KBM-7 (cell line): ENCODE measurements at regions not wholly inside any gene's neighbourhood (a gene's known extent, or its start where the extent isn't known, plus 50 kb on each side); places are given as distances from the start of the nearest gene placed in this dataset.

Source experiments
- DNase-seq: peaks from one replicate; pipeline ENCODE4 v3.0.0-alpha.2; 2015
- in situ Hi-C: fragments of 300-500 bp; cut with MboI; formaldehyde crosslinking; loops from 2 replicates; pipeline ENCODE4 v1.14.3; 2020; ENCODE audit warnings: low sequenced_read_pairs, low pct_unique_long_range_greater_than_20kb, mixed read lengths

DNA sequence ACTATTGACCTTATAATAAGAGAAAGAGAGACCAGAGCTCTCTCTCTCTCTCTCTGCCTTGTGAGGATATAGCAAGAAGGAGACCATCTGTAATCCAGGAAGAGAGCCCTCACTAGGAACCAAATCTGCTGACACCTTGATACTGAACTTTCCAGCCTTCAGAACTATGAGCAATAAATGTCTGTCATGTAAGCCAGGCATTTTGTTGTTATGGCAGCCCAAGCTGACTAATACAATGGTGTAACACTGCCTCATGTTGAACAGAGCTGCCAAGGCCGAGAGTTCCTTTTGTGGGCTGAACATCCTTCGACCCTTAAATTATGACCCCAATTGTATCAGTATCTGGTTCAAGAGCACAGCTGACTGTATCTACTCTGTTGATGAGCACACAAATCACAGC lies 108.0 kb downstream of the LRRC30 start:
- DNase-seq = no peak
- in situ Hi-C loops = no loop called here

DNA sequence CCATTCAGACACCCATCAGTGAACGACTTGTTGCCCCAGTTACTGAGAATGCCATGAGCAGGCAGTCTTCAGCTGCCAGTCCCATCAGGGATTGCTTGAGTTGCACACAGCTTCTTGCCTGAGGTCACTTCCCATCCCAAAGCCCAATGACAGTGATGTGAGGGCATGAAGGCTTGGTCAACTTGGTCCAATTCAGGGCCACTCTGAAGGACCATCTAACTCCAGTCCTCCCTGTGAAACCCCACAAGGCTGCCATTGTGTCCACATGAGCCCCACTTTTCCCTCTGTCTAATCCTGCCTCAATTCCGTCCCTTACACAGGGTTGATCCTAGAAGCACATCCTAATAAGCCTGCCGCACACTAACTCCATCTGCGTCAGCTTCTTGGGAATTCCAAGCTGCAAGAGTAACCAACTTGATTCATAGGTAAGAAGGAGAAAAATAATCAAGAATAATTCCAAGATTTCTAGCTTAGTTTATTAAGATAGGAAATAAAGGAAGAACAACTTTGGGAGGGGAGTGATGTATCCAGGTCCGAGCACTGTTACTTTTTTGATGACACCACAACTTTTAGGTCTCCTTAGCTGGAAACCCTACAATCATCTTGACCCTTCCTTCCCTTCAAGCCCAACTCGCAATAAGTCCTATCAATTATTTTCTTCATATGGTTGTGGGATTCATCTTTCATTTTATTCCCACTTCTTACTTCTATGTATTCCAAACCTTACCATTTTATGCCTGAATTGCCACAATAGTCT lies 110.9 kb downstream of the LRRC30 start:
- DNase-seq = no peak
- in situ Hi-C loops = no loop called here

DNA sequence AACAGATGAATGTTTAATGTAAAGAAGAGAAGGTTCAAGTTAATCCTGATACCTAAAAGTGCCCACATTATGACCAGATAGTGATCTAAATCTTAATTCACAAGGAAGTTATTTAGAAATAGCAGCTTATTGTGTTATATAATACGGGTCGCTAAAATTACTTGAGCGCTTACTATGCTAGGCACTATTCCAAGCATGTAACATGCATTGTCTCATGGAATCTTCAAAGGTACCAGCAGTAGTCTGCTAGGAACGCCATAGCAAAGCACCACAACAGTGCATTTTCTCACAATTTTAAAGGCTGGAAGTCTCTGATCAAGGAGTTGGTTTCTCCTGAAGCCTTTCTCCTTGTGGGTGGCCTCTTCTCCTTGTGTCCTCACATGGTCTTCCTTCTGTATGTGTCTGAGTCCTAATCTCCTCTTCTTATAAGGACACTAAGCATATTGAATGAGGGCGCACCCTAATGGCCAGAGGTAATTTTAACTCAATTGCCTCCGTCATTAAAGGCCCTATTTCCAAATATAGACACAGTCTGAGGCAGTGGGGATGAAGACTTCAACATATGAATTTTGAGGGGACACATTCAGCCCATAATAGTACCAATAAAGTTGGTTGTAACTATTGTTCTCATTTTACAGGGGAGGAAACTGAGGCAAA lies 118.4 kb downstream of the LRRC30 start:
- in situ Hi-C loops = no loop called here
- DNase-seq = no peak

DNA sequence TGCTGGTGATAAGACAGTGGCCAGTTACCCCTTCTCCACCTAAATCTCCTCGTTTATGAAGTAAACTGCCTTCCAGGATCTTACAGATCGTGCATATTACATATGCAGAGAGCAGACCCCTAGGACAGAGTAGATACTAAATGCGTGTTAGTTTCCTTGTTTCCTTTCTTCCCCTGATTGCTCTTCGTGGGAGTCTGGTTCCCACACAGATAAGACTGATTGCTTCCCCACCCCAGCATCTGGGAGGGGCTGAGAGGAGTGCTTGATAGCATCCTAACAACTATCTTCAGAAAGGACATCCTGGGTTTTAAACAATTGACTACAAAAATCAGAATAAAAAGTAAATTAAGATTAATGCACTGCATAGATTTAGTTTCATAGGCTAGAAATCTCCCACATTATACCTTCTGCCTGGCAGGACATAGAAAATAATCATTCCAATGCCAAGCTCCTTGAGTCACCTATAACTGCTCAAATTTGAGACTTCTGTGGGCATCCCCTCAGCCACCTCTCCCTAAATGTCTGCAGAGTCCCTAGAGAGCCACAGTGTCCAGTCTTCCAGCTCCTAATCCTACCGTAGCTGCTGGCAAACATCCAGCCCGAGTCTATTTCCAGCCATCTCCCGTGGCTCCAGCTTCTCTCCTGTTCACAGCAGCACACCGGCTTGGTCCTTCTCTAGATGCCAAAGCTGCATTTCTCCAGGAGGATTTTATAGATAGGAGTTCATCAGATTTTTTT lies 128.3 kb downstream of the LRRC30 start:
- in situ Hi-C loops = no loop called here

DNA sequence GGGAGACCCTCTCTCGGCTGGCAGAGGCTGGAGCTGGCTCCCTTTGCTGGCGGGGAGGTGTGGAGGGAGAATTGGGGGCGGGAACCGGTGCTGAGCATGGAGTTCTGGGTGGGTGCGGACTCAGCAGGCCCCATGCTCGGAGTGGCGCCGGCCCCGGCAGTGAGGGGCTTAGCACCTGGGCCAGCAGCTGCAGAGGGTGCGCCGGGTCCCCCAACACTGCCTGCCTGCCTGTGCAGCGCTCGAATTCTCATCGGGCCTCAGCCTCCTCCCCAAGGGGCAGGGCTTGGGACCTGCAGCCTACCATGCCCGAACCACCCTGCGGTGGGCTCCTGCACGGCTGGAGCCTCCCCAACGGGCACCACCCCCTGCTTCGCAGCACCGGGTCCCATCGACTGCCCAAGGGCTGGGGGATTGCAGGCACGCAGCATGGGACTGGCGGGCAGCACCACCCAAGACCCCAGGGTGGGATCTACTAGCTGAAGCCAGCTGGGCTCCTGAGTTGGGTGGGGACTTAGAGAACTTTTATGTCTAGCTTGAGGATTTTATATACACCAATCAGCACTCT lies 129.8 kb downstream of the LRRC30 start:
- DNase-seq = no peak
- in situ Hi-C loops = no loop called here

More for the DNA sequence above, 128.3 kb downstream of the LRRC30 start:
- DNase-seq = no peak

- in situ Hi-C loops = no loop called here
- DNase-seq = no peak
Observed at GRCh38 chr18:7363338-7363737, 132.4 kb downstream of the LRRC30 start.

DNA sequence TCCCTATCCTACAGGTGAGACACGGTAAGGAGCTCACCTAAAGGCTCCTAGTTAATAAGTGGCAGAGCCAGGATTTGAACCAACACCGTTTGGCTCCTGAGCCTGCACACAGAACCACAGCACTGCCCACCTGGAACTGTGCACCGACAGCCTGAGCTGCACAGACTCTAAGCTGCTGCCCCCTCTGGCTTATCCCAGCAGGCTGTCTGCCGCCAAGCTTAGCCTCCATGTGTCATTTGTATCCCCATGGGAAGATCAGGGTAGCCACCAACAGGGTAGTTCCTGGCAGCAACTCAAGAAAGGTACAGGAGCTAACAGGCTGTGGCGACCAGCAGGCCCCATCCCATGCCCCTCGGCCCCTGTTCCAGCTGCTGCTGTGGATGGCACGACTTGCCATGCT lies 135.7 kb downstream of the LRRC30 start:
- DNase-seq = no peak
- in situ Hi-C loops = no loop called here

- no peak for DNase-seq
- in situ Hi-C loops = no loop called here
Observed at GRCh38 chr18:7367336-7367735, 136.4 kb downstream of the LRRC30 start.

- in situ Hi-C loops = no loop called here
- DNase-seq = no peak
Observed at GRCh38 chr18:7369006-7369405, 138.1 kb downstream of the LRRC30 start.

- DNase-seq = no peak
- in situ Hi-C loops = no loop called here
Observed at GRCh38 chr18:7370375-7370774, 139.5 kb downstream of the LRRC30 start.

GRCh38 chr18:7370802-7371201 lies 139.9 kb downstream of the LRRC30 start:
- in situ Hi-C loops = no loop called here
- DNase-seq = peak; percentile 8

DNA sequence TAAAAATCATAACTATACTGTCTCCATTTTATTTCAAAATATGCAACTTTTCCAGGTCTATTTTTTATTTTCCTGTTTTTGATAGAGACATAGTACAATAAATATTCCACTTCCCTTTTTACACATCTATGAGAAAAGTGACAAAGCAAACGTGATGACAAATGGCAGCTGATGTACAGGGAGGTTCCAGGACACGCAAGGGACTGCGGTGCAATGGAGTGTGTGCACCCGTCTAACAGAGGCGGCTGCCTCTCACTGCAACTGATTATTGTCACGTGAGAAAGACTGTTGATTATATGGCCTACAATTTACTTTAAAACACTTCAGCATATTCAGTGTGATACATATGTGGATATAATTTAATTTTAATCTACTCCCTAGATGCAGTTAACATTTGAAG lies 142.6 kb downstream of the LRRC30 start:
- in situ Hi-C loops = no loop called here
- DNase-seq = no peak

GRCh38 chr18:7381307-7381706 lies 150.4 kb downstream of the LRRC30 start:
- in situ Hi-C loops = no loop called here
- DNase-seq = no peak

DNA sequence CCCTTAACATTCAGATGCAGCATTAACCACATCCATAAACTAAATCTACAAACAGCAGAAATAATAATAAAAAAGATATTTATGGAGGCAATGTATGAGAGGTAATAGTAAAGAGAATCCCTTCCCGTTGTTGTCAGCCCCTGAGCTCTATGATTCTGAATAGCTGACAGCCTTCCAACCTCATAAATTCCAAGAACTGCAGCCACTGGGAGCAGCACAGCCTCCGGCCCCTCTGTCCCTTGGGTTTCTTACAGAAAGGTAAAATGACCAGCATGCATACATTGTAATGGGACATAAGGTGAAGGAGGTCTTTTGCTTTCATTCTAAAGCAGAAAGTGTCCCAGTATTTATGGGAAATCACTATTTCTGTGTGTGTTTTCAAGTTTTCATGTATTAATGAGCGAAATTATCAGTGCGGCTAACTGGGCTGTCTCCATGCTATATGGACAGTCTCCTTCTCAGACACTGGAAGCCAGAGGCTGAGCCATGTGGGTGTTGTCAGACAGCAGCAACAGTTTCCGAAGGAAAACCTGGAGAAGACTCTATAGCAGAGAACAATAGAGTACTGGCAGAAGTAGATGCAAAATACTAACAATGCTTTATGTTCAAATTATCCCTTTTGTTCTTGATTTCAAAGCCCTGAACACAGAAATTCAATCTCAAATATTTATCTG lies 151.6 kb downstream of the LRRC30 start:
- DNase-seq = no peak
- in situ Hi-C loops = no loop called here

DNA sequence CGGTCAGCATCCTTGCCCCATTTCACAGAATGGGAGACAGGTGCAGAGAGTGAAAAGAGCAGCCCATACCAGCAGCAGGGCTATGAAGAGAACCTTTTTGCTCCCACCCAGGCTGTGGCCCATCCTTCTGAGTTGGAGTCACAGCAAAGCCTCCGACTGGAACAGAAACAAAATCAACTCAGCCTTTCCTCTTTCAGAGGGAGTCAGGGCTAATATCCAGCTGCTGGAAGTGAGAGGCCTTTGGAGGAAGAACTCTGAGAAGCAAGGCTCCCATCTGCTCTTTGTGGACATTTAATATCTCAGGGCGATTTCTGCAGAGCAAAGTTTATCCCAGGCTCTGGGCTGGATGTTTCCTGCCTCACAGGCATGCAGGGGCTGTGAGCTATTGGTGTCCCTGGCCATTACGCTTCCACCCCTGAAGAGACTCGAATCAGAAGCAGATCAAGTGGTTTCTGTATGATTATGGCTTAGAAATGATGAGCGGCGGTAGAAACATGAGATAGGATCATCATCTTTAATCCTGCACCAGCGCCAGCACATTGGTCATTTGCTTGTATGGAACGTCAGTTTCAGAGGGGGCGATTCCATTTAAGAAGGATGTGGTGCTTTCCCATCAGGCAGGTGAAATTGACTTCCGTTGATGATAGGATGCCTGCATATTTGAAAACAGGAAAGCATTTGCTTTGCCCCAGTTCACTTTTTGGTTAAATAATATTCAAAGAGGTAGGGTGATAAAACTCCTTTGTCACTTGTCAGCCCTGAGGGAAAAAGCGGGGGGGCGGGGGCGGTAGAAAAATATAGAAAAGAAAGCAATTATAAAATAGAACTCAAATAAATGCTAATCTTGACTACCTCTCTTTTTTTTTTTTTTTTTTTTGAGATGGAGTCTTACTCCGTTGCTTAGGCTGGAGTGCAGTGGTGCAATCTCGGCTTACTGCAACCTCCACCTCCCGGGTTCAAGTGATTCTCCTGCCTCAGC lies 152.4 kb downstream of the LRRC30 start:
- DNase-seq = no peak
- in situ Hi-C loops = no loop called here

GRCh38 chr18:7388741-7389140 lies 157.9 kb downstream of the LRRC30 start:
- in situ Hi-C loops = no loop called here
- DNase-seq = no peak

GRCh38 chr18:7390731-7391492 lies 160.0 kb downstream of the LRRC30 start:
- in situ Hi-C loops = no loop called here
- DNase-seq = no peak

DNA sequence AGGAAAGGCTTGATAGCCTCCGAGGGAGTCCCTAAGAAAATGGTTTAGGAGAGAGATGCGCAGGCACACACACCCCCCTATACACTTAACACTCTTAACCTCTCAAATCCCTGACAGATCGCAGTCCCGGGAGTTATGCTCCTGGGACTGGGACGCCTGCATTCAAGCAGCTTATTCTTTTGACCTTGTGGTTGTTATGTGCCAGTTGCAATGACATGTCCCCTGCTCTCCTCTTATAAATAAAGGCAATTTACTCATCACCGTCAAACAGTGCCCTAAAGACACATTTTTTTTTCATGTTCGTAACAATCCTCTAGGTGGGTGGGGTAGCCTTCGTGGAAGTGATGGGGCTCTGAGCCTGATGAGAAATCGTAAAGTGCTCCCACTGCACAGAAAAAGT lies 162.2 kb downstream of the LRRC30 start:
- DNase-seq = no peak
- in situ Hi-C loops = no loop called here
